Effector CD4-positive, alpha-beta T cell (primary cell): ENCODE measurements at regions not wholly inside any gene's neighbourhood (a gene's known extent, or its start where the extent isn't known, plus 50 kb on each side); places are given as distances from the start of the nearest gene placed in this dataset.
"Not testable (repeated sequence)": the region's sequence is repeated elsewhere in the genome, so short reads cannot be mapped to it uniquely, and the experiment has no call there.

ENCODE experiments used
- DNase-seq: peaks from one replicate; pipeline ENCODE4 v3.0.0-alpha.2; 2020

DNA sequence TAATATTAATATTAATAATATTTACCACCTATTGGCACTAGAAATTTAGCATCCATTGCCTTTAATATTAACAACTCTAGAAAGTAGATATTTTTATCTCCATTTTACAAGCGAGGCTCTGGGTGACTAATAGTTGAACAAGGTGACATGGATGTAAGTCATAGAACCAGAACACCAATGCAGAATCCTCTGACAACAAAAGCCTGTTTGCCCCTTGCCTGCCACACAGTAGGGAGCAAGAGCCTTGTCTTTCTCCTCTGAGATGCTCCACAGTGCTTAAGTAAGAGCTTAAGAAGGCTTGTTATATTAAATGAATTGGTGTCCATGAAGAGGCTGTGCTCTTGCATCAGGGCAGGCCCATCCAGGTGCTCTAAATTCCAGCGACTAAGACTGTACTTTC is 51.2 kb upstream of the LBX1 start:
- no peak for DNase-seq

DNA sequence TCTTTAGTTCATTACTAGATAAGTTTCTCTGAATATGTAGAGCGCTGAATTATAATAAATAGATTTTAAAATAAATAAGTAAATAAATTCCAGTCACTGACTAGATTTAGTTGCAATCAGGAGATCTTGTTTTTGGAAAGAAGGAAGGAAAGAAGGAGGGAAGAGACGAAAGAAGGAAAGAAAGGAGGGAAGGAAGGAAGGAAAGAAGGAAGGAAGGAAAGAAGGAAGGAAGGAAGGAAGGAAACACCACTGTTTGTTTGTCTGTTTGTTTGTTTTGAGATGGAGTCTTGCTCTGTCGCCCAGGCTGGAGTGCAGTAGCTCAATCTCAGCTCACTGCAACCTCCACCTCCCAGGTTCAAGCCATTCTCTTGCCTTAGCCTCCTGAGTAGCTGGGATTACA is 51.7 kb upstream of the LBX1 start:
- not testable (repeated sequence) for DNase-seq

DNA sequence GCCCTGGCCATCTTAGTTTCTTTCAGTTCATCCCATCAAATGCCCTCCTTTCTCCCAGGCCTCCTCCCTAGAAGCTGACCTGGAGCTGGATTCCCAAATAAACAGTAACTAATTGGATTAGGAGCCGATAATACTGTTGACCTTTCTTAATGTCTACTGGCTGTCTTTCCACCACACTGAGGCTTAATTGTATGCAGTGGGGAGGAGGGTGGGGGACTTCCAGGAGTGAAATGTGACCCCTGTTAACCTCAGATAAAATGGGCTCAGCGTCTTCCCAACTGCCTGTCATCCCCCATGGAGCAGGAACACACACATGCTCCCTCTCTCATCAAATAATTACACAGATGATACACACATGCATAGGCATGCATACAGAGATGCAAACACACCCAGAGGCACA is 53.7 kb upstream of the LBX1 start:
- no peak for DNase-seq

DNA sequence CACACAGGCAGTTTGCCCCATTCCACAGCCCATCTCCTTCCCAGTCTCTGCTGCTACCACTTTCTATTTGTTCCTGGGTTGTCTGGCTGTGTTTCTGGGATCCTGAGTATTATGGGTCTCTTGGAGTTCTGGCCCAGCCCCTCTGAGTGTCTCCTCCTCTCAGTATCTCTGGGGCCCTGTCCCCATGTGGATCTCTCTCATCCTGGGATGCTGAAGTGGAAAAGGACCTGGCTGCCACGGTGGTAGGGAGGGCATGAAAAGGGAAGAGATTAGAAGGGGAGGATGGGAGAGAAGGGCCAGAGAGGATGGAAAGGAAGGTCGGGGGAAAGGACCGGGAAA is 54.5 kb upstream of the LBX1 start:
- DNase-seq, result no peak

DNA sequence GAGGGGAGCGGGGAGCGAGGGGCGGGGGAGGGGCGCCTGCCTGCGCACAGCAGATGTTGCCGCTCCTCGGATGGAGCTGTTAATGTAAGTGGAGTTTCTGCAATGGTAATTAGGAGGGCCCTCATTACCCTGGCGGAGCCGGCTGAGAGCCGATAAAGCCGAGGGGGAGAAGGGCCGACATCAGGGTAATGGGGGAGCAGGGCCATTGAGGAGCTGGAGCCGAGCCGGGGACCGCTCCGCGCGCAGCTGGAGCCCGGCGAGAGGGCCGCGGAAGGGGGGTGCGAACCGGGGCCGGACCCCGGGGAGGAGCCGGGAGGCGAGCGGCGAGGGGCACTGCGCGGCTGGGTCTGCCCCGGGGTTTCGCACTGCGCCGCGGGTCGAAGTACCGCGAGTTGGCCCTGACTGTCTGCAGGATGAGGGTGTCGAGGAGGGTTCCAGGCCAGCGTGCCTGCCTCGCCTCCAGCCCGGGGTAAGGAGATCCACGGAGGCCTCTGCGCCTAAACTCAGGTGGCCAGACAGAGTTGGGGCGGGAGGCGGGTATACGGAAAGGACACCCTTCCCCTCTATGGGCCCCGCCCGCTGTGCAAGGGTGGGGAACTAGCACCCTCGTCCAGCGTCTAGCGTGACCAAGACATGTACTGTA is 55.0 kb upstream of the LBX1 start:
- DNase-seq, result no peak

DNA sequence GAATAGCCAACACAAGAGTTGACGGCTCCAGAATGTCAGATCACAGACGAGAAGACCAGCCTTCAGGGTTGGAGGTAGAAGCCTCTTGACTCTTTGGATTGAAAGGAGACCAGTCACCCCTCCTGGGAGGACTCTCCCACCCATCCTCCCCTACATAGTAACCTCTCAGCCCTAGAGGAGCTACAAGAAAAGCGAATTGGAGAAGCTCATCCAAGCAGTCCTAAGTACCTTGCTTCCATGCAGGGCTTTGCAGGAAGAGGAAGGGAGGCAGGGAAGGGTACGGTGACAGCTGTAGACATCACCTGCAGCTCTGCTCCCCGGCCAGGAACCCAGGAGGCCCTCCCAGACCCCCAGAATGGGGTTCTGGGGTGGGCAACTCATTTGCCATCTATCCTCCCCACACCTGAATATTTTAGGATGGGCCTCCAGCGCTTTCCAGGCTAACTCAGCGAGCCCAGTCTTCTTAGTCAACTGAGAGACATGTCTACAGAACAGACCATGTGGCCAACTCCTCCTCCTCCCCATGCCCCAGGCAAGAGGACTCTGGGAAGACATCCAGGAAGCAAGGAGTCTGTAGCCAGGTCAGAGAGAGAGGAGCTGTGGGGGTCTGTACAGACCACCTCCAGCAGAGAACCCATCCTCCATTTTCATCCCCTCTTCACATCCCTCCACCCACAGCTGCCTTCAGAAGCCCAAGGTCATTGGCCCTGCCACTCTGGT is 55.6 kb upstream of the LBX1 start:
- no peak for DNase-seq

DNA sequence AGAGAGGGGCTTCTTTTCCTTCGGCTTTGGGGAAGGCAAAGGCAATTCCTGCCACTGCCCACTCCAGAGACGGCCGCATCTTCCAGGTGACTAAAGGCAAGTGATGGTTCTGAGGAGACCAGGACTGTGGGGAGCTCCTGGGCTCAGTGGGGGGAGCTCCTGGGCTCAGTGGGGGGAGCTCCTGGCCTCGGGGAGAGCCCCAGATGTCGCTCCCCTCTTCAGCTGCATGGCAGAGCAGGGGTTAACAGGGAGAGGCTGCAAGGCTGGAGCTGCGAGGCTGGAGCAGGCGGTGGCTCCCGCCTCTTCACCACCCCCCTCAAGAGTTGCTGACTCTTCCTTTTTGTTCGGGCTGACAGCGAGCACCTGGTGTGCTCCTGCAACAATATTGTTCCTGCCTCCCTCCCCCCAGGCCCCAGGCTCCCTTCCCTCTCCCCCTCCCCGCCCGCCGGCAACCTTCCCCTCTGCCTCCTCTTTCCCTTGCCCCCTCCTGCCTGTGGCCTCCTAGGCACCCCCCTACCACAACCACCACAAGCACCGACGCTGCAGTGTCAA is 56.3 kb upstream of the LBX1 start:
- no peak for DNase-seq

DNA sequence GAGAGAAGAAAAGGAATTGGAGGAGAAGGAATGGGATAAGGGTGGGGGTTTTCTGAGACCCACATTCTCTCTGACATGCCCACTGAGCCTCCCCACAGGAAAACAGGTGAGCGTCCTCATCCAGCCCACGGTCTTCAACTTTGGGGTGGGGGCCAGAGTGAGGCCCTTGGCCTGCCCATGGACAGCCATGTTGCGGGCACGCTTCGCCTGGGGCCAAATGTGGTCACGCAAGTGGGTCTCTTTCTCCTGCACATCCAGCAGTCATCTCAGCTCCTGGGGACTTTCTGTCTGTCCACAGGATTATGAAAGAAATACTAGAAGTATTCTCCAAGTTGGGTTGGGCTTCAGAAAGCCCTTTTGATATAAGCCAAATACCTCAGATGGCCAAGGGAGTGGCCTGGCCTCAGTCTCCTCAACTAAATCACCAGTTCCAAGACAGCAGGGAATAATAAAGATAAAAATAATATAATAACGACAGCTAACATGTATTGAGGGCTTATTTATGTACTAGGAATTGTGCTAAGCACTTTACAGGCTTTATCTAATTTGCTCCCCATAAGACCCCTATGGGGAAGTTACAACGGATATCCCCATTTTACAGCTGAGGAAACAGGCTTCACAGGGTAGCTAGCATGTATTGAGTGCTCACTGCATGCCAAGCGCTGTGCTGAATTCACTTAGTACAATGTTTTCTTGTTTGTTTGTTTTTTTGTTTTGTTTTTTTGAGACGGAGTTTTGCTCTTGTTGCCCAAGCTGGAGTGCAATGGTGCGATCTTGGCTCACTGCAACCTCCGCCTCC is 57.2 kb upstream of the LBX1 start:
- DNase-seq, result no peak

DNA sequence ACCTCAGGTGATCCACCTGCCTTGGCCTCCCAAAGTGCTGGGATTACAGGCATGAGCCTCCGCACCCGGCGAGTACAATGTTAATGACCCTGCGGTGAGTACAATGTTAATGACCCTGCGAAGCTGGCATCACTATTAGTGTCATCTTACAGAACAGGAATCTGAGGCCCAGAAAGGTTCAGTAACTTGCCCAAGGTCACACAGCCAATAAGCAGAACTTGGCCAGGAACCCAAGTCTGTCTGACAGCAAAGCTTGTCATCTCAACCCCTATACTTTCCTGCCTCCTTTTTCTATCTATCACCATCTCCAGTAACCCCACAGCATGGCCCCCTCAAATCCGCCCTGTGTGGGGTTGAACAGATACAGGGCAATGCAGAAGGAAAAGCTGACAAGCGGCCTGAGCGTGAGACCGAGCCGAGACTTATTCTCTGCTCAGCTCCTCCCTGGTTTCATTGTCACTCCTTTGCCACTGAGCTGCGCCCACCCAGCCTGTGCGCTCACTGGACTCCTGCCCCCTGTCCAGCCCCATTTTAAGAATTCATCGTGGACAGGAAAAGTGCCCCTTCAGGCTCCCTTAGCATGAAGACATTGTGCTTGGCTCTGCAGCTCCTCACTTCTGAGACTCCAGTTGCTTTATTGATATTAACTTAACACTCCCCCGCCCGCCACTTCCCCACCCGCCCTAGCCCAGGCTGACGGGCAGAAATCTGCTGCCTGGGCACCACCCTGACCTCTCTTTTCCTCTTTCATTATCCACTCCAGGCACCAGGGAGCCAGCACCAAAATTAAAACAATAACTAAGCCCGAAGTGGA is 58.1 kb upstream of the LBX1 start:
- no peak for DNase-seq

DNA sequence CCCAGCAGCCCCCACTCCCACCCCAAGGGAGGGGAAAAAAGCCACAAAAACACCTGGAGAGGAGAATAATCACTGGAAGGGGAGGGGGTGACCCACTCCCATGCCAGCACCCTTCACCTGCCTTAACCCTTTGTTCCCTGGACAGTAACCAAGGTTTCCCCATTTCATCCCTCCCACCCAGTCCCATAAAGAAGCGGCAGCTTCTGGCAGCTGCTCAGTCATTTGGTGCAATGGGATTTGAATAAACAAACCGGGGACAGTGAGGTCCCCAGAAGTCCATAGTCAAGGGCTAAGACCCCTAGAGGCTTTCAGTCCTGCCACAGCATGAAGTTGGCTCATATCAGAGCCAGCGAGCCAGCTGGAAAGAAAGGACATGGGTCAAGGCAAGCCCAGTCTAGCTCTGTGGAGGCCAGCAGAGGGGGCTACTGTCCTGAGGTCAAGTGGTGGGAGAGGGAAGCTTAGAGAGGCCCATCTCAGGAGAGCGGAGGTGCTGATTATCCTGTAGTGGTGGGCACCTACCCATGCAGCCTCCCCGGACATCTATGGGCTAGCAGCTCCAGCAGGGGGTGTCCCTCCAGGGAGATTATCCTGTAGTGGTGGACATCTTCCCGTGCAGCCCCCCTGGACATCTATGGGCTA is 58.9 kb upstream of the LBX1 start:
- DNase-seq, result no peak

DNA sequence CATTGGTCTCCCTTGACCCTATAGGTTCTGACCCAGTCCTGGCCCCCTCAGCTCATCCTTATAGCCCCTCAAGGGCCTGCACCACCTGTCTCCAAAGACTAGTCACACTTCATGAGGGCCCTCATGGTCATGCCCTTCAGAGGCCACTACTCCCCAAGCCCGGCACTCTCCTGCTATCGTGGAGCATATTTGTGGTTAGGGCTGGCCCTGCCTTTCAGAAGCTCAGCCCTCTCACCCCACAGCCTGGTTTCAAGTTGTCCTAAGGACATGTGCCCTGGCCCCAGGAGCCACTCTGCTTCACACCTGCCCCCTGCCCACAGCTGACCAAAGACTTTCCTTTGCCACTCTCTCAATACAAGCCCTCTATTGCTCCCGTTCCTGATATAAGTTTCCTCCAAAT is 60.3 kb upstream of the LBX1 start:
- no peak for DNase-seq

DNA sequence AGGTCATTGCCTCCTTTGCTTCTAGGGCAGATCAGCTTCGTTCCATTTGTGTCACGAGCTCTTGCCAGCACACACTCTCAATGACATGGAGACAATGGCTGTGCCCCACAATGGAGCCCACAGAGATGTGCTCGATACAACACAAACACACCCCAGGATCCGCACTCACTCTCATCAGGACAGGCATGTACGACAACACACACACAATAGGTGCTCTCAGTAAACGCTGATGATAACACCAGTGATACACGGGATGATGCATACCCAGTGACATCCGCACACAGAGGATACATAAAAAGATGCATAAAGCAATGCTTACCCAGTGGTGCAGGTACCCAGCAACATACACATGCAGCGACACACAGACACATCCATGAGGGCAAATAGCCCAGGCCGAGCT is 61.2 kb upstream of the LBX1 start:
- DNase-seq, result no peak

DNA sequence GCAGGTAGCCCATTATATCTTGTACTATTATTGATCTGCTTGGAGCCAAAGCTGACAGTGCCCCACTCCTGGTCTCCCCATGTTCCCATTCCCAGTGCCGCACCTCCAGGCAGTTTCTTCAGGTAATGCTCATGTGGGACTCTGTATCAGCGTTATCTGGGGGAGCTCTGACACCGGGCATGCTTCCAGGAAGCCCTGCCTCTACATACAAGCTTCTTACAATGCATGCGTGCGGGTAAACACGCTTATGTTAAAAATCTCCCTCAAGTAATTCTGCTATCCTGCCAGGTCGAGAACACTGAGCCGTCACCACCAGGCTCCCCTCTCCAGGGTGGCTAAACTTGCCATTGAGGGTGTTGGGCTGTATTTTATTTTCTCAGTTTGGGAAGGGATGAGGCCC is 61.6 kb upstream of the LBX1 start:
- DNase-seq, result no peak

DNA sequence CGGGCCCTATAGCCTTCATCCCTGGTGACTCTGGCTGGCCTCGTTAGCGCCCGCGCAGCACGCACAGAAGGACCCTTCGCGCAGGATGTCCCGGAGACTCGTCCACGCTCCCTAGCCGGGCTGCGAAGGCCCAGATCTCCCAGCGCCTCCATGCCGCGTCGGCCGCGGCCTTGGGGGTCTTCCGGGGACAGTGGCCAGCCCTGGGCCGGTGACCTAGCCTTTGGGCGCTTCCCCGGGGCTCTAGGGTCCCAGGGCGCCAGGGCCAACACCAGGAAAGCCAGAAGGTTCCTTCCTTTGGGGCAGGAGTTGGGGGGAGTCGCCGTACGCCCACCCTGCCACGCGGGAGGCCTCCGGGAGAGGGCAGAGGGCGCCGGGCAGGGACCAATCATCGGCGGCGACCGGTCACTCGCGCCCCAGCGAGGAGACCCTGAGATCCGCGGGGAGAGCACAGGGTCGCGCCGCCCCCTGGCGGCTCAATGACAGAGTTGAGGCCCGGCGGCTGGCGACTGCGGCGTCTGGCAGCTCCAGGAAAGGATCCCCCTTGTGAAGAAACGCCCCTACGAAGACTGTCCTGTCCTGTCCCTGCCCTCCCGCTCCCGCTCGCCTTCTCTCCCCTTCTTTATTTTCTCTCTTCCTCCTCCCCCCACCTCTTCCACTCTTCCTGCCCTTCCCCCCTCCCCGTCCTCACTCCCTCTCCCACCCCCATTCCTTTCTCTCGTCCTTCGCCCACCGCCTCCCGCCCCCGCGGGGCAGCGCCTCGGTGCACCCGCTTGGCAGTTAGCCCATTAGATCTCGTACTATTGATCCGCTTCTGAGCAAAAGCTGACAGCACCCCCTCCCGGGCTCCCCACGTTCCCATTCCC is 62.3 kb upstream of the LBX1 start:
- peak; percentile 26 for DNase-seq

DNA sequence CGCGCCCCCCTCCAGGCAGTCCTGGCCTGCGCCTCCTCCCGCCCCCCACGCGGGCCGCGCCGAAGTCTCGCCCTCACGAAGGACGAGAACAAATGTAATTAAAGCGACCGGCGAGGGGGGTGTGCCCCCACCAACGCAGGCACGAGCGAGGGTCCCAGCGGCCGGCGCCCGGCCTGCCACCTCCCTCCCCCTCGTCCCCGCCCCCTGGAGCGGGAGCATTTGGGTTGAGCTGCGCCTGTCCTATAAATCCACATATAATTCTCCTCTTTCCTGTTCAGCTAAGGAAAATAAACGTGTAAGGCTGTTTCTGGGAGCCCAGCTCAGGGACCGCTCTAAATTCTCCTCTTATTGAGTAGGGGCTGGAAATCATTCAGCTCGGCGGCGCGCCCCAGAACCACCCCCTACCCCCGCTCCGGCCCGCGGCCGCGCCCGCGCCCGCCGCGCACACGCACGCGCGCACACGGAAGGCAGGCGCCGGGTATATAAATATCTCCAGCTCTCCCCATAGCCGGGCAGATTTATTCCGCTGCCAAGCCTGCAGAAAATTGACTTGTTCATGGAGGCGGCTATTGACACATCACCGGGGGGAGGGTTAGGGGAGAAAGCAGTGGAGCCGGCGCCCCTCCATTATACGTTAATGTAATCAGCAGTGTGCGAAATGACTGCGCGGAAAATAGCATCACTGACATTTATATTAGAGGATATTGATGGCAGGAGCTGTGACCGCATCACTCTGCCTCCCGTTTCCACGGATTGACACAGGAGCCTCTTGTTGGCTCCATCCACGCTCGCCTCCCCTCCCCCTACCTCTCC is 61.6 kb upstream of the BTRC start:
- no peak for DNase-seq

DNA sequence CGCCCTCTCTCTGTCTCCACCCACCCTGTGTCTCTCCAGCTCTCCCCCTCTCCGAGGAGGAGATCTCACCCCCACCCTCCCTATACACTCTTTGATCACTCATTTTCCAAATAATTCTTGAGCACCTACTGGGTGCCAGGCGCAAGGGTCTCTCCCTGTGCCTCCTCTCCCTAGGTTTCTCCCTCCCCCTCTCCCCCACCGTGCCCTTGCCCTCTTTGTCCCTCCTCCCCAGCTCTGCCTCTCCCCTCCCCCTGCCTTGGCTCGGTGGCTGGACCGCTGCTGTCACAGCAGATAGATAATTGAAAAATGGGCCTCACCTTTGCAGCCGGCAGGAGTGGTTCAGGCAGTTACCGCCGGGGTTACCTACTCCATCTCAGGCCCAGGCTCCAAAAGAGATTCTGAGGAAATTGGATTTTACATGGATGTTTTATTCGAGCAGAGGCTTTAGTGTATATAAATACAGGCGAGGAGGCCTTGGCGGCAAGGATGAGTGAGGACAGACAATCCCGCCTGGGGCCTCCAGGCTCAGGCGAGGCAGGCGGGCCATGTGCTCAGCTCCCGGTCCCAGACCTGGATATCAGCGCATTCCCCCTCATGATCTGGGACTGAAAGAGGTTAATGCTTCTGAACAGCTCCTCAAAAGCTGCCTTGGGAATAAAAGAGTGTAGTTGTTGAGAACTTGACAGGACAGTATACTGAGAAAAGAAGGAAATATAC is 60.8 kb upstream of the BTRC start:
- DNase-seq, result no peak

DNA sequence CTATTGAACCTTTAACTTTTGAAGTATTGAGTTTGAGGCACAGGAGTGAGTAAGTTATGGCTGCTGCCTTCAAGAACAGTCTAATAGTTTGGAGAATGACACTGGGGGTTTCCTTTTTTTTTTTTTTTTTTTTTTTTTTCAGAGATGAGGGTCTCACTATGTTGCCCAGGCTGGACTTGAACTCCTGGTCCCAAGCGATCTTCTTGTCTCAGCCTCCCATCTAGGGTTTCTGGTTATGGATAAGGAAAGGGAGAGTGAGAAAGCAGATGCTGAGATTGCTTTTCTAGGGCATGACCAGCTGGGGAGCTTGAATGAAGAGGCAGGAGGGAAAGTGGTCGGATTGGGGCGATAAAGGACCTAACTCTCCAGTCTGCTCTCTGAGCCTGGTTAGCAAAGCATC is 59.9 kb upstream of the BTRC start:
- no peak for DNase-seq

DNA sequence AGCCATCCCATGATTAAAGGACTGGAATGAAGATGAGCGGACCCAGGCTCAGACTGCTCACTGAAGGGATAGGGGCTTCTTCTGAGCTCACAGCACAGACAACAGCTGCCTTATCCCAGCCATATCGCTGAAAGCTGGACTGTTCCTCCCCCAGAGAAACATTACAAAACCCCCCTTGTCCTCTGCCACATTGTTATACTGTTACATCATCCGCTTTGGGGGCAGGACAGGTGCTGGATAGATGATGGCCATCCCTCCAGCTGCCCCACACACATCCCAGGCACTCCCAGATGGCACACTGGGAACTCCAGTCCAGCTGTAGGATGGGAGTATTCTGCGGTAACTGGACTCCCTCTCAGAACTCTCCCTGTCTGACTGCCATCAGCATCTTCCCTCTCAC is 58.7 kb upstream of the BTRC start:
- DNase-seq, result no peak

DNA sequence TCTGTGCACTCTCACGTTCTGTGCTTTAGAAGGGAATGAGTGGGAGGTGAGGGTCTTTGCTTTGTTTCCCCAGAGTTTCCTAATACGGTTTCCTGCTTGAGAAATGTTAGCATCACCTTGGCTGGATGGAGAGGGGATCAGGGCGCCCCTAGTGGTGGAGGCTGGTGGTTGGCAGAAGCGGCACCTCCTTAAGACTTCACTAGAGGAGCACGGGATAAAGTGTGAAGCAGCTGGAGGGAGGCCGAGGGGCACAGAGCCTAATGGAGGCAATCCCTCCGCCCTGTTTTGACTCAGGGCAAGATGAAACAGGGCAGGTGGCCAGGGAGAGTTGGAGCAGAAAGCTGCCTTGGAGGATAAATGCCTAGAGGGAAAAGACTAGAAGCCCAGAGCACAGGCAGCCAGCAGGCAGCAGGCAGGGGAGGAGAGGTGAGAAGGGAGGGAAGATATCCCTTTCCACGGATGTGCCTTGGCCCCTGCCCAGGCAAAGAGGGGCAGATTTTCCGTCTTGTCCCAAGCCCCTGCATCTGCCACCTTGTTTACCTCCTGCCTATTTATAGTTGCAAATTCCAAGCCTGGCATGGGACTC is 56.0 kb upstream of the BTRC start:
- peak; percentile 64 for DNase-seq

DNA sequence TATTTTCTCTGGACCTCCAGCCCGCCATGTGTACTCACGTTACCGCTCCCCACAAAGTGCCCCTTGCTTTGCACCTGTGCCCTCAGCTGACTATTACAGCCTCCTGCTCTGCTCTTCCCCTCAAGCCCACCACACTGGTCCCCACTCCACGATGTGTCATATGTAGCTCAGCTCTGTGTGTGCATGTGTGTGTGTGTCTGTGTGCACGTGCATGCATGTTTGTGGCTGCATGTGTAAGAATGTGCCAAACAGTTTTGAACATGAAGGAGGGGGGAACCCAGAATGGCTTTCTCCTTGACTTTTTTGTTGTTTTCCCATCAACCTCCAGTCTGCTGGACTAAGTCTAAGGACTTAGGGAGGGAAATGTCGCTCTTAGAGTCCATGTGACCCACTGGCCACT is 54.8 kb upstream of the BTRC start:
- DNase-seq, result no peak
